GM23338 (cell line): ENCODE measurements at regions not wholly inside any gene's neighbourhood (a gene's known extent, or its start where the extent isn't known, plus 50 kb on each side); places are given as distances from the start of the nearest gene placed in this dataset.

Experiments used
- ATAC-seq: fragments of 200-7000 bp; cut with Tn5 transposase; 3 replicates; pipeline ENCODE4 v1.9.1; 2020
- DNase-seq: peaks from one replicate; pipeline ENCODE4 v3.0.0-alpha.2; 2015; ENCODE audit warnings: low spot score
- H2AFZ ChIP-seq: fragments of 200-600 bp; sonication (generic); 2 replicates; pipeline ENCODE4 v1.8.0; 2016; ENCODE audit warnings: antibody characterized with exemption, mild to moderate bottlenecking, moderate library complexity
- H3F3A ChIP-seq: fragments of 200-600 bp; sonication (generic); replicated peaks from 2 replicates; pipeline ENCODE4 v1.8.0; 2017; ENCODE audit warnings: antibody characterized with exemption, mixed run types, low read depth
- H3K27ac ChIP-seq: fragments of 200-600 bp; sonication (generic); 2 replicates; pipeline ENCODE4 v1.6.1; 2016; ENCODE audit warnings: low read depth
- H3K27me3 ChIP-seq: fragments of 200-600 bp; sonication (generic); 2 replicates; pipeline ENCODE4 v1.8.0; 2016; ENCODE audit warnings: mild to moderate bottlenecking, mixed run types, moderate library complexity; ENCODE audit not compliant: insufficient read depth
- H3K36me3 ChIP-seq: fragments of 200-600 bp; sonication (generic); 2 replicates; pipeline ENCODE4 v1.8.0; 2016; ENCODE audit warnings: mild to moderate bottlenecking; ENCODE audit not compliant: insufficient read depth
- H3K4me1 ChIP-seq: fragments of 200-600 bp; sonication (generic); 2 replicates; pipeline ENCODE4 v1.8.0; 2016; ENCODE audit warnings: mild to moderate bottlenecking, moderate library complexity; ENCODE audit not compliant: insufficient read depth
- H3K4me2 ChIP-seq: fragments of 200-600 bp; sonication (generic); 2 replicates; pipeline ENCODE4 v1.7.1; 2017; ENCODE audit warnings: mixed run types
- H3K4me3 ChIP-seq: fragments of 200-600 bp; sonication (generic); 2 replicates; pipeline ENCODE4 v1.6.1; 2016; ENCODE audit warnings: mixed run types
- H3K79me2 ChIP-seq: fragments of 200-600 bp; sonication (generic); replicated peaks from 2 replicates; pipeline ENCODE4 v1.8.0; 2017; ENCODE audit warnings: mild to moderate bottlenecking; ENCODE audit not compliant: insufficient read depth
- H3K9me2 ChIP-seq: fragments of 200-600 bp; sonication (generic); 2 replicates; pipeline ENCODE4 v1.8.0; 2017; ENCODE audit not compliant: insufficient read depth
- H4K20me1 ChIP-seq: fragments of 200-600 bp; sonication (generic); replicated peaks from 2 replicates; pipeline ENCODE4 v1.8.0; 2017; ENCODE audit warnings: mild to moderate bottlenecking; ENCODE audit not compliant: insufficient read depth
- H3K27ac Mint-ChIP-seq: 2 replicates; pipeline ENCODE4 v1.8.0; 2020; ENCODE audit warnings: inconsistent platforms, mild to moderate bottlenecking, moderate library complexity, mixed read lengths
- H3K27me3 Mint-ChIP-seq: 3 replicates; pipeline ENCODE4 v1.8.0; 2022; ENCODE audit warnings: low read depth, mild to moderate bottlenecking, moderate library complexity, mixed read lengths, inconsistent platforms; ENCODE audit not compliant: insufficient read depth, poor library complexity
- H3K36me3 Mint-ChIP-seq: 3 replicates; pipeline ENCODE4 v1.8.0; 2021; ENCODE audit warnings: low read depth, mild to moderate bottlenecking, inconsistent platforms, moderate library complexity, mixed read lengths
- H3K4me1 Mint-ChIP-seq: 3 replicates; pipeline ENCODE4 v1.8.0; 2020; ENCODE audit warnings: mild to moderate bottlenecking, inconsistent platforms, mixed read lengths
- H3K4me3 Mint-ChIP-seq: 3 replicates; pipeline ENCODE4 v1.8.0; 2021; ENCODE audit warnings: moderate library complexity, mild to moderate bottlenecking, inconsistent platforms, mixed read lengths
- H3K9me3 Mint-ChIP-seq: 3 replicates; pipeline ENCODE4 v1.8.0; 2020; ENCODE audit warnings: moderate library complexity, mild to moderate bottlenecking, inconsistent platforms, mixed read lengths
- EZH2 ChIP-seq: fragments of 200-600 bp; sonication (generic); IDR thresholded peaks from one replicate; pipeline ENCODE4 v1.8.0; 2017; ENCODE audit warnings: antibody characterized with exemption, mild to moderate bottlenecking, low read depth; ENCODE audit not compliant: unreplicated experiment
- EZH2phosphoT487 ChIP-seq: fragments of 200-600 bp; sonication (generic); IDR thresholded peaks from one replicate; pipeline ENCODE4 v1.8.1; 2018; ENCODE audit warnings: antibody characterized with exemption; ENCODE audit not compliant: unreplicated experiment
- POLR2AphosphoS5 ChIP-seq: IDR thresholded peaks from 2 replicates; pipeline ENCODE4 v1.6.1; 2016; ENCODE audit warnings: antibody characterized with exemption, low read depth
- ZNF114 ChIP-seq: fragments of 250-450 bp; sonication (Bioruptor Pico); IDR thresholded peaks from 2 replicates; pipeline ENCODE4 v1.5.0; 2020; ENCODE audit warnings: mild to moderate bottlenecking, moderate library complexity
- TF ChIP-seq, protein P1 (sequence below): IDR thresholded peaks from one replicate; pipeline ENCODE4 v1.6.1; 2018; ENCODE audit warnings: antibody characterized with exemption; ENCODE audit not compliant: unreplicated experiment
- TF ChIP-seq, protein P2 (sequence below), 2 experiments: fragments of 200-600 bp in 1 of 2; sonication (generic) in 1 of 2; conservative IDR thresholded peaks; 2 replicates each; pipeline versions ENCODE4 v1.5.1 to v1.6.1; 2016 to 2017; ENCODE audit warnings: antibody characterized with exemption in 2 of 2, low read depth in 2 of 2, mild to moderate bottlenecking in 2 of 2, moderate library complexity in 1 of 2
- TF ChIP-seq, protein P3 (sequence below): fragments of 250-450 bp; sonication (Bioruptor Pico); IDR thresholded peaks from 2 replicates; pipeline ENCODE4 v1.5.0; 2020; ENCODE audit warnings: mild to moderate bottlenecking, moderate library complexity

DNA sequence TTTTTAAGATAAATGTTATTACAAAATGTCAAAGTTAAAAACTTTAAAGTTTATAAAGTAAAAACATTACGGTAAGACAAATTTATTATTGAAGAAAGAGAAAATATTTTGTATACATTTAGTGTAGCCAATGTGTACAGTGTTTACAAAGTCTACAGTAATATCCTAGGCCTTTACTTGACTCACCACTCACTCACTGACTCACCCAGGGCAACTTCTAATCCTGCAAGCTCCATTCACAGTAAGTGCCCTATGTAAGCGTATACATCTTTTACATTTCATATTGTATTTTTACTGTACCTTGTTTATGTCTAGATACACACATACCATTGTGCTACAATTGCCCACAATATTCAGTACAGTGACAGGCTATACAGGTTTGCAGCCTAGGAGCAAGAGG, 448.2 kb downstream of the KCTD12 start:
- H3K27me3 Mint-ChIP-seq = no peaks in the 10 kb centered on the region

More for the DNA sequence above, 448.2 kb downstream of the KCTD12 start:
- no peak for ATAC-seq
- Histone ChIP-seq H3K4me3 (no peak overlapping the region), H4K20me1 (no peaks in the 10 kb centered on the region), H3K27me3 (no peaks in the 10 kb centered on the region), H3F3A (no peaks in the 10 kb centered on the region), H3K79me2 (no peaks in the 10 kb centered on the region), H3K4me1 (no peaks in the 10 kb centered on the region), H3K9me2 (no peaks in the 10 kb centered on the region; the same call in 1 of the 2 replicates), H3K27ac (no peak overlapping the region), H3K4me2 (no peak overlapping the region), H3K36me3 (no peaks in the 10 kb centered on the region), H2AFZ (no peak overlapping the region)
- no peaks in the 10 kb centered on the region for H3K4me1 Mint-ChIP-seq
- DNase-seq = no peak
- peaks cover under 1% of the 10 kb centered on the region; the same call in 1 of the 3 replicates for H3K9me3 Mint-ChIP-seq
- TF ChIP-seq EZH2 (no peak), EZH2phosphoT487 (no peak), POLR2AphosphoS5 (no peak), ZNF114 (CRISPR knock-in tag) (no peak)
- TF ChIP-seq, protein P1, sequence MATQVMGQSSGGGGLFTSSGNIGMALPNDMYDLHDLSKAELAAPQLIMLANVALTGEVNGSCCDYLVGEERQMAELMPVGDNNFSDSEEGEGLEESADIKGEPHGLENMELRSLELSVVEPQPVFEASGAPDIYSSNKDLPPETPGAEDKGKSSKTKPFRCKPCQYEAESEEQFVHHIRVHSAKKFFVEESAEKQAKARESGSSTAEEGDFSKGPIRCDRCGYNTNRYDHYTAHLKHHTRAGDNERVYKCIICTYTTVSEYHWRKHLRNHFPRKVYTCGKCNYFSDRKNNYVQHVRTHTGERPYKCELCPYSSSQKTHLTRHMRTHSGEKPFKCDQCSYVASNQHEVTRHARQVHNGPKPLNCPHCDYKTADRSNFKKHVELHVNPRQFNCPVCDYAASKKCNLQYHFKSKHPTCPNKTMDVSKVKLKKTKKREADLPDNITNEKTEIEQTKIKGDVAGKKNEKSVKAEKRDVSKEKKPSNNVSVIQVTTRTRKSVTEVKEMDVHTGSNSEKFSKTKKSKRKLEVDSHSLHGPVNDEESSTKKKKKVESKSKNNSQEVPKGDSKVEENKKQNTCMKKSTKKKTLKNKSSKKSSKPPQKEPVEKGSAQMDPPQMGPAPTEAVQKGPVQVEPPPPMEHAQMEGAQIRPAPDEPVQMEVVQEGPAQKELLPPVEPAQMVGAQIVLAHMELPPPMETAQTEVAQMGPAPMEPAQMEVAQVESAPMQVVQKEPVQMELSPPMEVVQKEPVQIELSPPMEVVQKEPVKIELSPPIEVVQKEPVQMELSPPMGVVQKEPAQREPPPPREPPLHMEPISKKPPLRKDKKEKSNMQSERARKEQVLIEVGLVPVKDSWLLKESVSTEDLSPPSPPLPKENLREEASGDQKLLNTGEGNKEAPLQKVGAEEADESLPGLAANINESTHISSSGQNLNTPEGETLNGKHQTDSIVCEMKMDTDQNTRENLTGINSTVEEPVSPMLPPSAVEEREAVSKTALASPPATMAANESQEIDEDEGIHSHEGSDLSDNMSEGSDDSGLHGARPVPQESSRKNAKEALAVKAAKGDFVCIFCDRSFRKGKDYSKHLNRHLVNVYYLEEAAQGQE = no peak
- TF ChIP-seq, protein P2, sequence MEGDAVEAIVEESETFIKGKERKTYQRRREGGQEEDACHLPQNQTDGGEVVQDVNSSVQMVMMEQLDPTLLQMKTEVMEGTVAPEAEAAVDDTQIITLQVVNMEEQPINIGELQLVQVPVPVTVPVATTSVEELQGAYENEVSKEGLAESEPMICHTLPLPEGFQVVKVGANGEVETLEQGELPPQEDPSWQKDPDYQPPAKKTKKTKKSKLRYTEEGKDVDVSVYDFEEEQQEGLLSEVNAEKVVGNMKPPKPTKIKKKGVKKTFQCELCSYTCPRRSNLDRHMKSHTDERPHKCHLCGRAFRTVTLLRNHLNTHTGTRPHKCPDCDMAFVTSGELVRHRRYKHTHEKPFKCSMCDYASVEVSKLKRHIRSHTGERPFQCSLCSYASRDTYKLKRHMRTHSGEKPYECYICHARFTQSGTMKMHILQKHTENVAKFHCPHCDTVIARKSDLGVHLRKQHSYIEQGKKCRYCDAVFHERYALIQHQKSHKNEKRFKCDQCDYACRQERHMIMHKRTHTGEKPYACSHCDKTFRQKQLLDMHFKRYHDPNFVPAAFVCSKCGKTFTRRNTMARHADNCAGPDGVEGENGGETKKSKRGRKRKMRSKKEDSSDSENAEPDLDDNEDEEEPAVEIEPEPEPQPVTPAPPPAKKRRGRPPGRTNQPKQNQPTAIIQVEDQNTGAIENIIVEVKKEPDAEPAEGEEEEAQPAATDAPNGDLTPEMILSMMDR (conservative IDR thresholded peaks at IDR 0.05; ENCODE audit: low read depth in 2 of 2) = no peak
- TF ChIP-seq, protein P3, sequence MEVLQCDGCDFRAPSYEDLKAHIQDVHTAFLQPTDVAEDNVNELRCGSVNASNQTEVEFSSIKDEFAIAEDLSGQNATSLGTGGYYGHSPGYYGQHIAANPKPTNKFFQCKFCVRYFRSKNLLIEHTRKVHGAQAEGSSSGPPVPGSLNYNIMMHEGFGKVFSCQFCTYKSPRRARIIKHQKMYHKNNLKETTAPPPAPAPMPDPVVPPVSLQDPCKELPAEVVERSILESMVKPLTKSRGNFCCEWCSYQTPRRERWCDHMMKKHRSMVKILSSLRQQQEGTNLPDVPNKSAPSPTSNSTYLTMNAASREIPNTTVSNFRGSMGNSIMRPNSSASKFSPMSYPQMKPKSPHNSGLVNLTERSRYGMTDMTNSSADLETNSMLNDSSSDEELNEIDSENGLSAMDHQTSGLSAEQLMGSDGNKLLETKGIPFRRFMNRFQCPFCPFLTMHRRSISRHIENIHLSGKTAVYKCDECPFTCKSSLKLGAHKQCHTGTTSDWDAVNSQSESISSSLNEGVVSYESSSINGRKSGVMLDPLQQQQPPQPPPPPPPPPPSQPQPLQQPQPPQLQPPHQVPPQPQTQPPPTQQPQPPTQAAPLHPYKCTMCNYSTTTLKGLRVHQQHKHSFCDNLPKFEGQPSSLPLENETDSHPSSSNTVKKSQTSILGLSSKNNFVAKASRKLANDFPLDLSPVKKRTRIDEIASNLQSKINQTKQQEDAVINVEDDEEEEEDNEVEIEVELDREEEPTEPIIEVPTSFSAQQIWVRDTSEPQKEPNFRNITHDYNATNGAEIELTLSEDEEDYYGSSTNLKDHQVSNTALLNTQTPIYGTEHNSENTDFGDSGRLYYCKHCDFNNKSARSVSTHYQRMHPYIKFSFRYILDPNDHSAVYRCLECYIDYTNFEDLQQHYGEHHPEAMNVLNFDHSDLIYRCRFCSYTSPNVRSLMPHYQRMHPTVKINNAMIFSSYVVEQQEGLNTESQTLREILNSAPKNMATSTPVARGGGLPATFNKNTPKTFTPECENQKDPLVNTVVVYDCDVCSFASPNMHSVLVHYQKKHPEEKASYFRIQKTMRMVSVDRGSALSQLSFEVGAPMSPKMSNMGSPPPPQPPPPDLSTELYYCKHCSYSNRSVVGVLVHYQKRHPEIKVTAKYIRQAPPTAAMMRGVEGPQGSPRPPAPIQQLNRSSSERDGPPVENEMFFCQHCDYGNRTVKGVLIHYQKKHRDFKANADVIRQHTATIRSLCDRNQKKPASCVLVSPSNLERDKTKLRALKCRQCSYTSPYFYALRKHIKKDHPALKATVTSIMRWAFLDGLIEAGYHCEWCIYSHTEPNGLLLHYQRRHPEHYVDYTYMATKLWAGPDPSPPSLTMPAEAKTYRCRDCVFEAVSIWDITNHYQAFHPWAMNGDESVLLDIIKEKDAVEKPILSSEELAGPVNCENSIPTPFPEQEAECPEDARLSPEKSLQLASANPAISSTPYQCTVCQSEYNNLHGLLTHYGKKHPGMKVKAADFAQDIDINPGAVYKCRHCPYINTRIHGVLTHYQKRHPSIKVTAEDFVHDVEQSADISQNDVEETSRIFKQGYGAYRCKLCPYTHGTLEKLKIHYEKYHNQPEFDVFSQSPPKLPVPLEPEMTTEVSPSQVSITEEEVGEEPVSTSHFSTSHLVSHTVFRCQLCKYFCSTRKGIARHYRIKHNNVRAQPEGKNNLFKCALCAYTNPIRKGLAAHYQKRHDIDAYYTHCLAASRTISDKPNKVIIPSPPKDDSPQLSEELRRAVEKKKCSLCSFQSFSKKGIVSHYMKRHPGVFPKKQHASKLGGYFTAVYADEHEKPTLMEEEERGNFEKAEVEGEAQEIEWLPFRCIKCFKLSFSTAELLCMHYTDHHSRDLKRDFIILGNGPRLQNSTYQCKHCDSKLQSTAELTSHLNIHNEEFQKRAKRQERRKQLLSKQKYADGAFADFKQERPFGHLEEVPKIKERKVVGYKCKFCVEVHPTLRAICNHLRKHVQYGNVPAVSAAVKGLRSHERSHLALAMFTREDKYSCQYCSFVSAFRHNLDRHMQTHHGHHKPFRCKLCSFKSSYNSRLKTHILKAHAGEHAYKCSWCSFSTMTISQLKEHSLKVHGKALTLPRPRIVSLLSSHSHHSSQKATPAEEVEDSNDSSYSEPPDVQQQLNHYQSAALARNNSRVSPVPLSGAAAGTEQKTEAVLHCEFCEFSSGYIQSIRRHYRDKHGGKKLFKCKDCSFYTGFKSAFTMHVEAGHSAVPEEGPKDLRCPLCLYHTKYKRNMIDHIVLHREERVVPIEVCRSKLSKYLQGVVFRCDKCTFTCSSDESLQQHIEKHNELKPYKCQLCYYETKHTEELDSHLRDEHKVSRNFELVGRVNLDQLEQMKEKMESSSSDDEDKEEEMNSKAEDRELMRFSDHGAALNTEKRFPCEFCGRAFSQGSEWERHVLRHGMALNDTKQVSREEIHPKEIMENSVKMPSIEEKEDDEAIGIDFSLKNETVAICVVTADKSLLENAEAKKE = no peak
- H3K27ac Mint-ChIP-seq = no peak overlapping the region
- no peaks in the 10 kb centered on the region for H3K36me3 Mint-ChIP-seq
- H3K4me3 Mint-ChIP-seq = no peak overlapping the region
